ENCODE measurements at regions not wholly inside any gene's neighbourhood (a gene's known extent, or its start where the extent isn't known, plus 50 kb on each side); places are given as distances from the start of the nearest gene placed in this dataset.
"Not testable (repeated sequence)": the region's sequence is repeated elsewhere in the genome, so short reads cannot be mapped to it uniquely, and the experiment has no call there.

DNA sequence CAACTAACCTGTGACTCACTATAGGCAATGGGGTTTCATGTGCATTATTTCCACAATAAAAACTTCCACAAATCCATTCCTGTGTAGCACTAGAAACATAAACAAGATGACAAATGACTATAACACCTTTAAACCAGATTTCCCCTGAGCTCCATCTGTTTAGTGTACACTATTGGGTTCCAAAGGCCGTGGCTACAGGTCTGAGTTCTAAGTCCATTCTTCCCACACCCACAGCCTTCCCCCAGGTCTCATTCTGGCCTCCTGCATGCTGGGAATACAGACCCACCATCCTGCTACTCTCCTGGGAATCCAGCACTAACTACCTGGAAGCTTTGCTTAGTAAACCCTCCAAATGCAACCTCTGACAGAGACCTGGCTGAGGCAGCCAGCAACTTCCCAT lies 460.2 kb downstream of the RPIA start:
- DNase-seq (ENCODE audit: low read depth) = not testable (repeated sequence)

DNA sequence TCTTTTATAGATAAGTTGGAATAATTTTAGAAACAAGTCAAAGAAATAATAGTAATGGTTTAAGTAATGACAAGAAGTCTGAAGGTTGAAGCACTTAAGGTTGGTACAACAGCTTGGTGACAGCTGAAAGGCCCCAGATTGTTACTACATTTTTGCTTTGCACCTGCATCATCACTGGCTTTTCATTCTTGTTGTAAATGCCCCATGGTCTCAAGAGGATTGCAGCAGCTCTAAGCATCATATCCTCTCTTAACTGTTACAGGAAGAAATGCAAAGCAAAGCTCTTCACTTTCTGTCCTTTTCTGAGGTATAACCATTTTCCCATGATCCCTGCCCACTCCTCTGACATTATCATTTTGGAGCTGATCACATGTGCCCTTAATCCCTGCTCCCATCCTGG lies 461.0 kb downstream of the RPIA start:
- DNase-seq (ENCODE audit: low read depth) = not testable (repeated sequence)

DNA sequence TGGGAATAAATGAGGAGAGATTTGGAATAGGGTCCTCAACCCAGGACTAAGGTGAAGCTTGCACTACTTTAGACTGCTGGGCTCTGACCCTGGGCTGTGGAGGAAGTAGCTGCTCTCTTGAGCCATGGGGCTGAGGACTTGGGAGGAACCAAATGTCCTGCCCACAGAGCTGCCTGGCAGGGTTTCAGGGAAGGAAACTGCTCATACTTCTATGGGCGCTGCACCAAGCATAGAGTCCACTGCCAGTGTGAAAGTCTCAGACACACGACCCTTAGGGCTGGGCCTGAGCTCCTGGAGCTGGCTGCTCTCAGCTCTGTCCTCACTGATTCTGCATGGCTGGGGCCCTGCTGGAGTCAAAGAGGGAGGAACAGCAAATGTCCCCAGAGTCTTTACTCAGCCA lies 461.7 kb downstream of the RPIA start:
- DNase-seq (ENCODE audit: low read depth) = not testable (repeated sequence)

GRCh38 chr2:89154247-89154682 lies 462.8 kb downstream of the RPIA start:
- DNase-seq (ENCODE audit: low read depth) = not testable (repeated sequence)

DNA sequence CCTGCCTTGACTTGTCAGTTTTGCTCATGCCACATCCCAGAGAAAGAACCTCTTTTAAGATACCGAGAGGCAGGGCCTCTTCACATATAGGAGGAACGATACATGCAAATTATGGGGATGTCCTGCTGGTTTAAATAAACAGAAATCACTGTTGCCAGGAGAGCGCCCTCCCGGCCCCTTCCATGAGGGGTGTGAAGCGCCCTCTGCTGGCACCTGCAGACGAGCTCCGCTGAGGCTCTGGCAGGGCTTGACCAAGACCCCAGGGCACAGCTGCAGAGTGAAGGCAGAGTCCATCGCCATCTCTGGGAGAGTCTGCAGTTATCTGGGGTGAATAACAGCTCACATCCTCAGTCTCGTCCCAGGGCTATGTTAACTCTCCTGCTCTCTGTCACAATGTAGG lies 468.8 kb downstream of the RPIA start:
- not testable (repeated sequence) for DNase-seq (ENCODE audit: low read depth)

DNA sequence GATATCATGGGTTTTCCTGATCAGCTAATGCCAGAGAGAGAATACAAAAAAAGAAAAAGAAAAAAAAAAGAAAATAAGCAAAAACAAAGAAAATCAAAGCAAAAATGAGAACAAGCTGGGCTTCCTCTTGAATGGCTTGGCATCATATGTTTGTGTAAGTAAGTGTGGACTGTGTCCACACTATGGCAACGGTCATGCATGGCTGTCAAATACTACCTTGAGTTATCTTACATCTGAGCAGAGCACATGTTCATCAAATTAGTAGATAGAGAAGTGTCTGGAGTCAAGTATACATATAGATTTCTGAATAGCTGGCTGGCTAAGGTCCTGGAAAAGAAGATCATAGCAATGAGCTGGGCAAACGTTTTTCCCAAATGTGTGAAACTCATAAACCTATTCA lies 470.2 kb downstream of the RPIA start:
- not testable (repeated sequence) for DNase-seq (ENCODE audit: low read depth)

GRCh38 chr2:89170506-89171173 lies 479.2 kb downstream of the RPIA start:
- DNase-seq (ENCODE audit: low read depth) = not testable (repeated sequence)

DNA sequence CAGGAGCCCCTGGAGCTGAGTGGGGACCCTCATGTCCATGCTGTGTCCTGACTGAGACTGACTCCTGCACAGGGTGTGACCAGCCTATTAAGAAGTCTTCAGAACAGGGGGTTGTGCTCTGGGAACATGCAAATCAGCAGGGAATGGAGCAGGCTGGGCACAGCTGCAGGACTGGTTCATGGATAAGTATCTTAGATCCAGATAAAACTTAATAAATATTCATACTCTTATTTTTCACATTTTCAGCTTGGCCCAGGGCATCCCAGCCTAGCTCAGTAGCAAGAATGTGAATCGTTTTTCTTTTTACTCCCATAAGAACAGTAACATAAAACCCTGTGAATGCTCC lies 479.7 kb downstream of the RPIA start:
- DNase-seq (ENCODE audit: low read depth) = not testable (repeated sequence)

- not testable (repeated sequence) for DNase-seq (ENCODE audit: low read depth)
Measured at GRCh38 chr2:89177004-89177403, 485.5 kb downstream of the RPIA start.

GRCh38 chr2:89182221-89182620 lies 490.7 kb downstream of the RPIA start:
- not testable (repeated sequence) for DNase-seq (ENCODE audit: low read depth)

- not testable (repeated sequence) for DNase-seq (ENCODE audit: low read depth)
Measured at GRCh38 chr2:89184746-89185145, 493.3 kb downstream of the RPIA start.

- not testable (repeated sequence) for DNase-seq (ENCODE audit: low read depth)
Measured at GRCh38 chr2:89195636-89196251, 504.3 kb downstream of the RPIA start.

DNA sequence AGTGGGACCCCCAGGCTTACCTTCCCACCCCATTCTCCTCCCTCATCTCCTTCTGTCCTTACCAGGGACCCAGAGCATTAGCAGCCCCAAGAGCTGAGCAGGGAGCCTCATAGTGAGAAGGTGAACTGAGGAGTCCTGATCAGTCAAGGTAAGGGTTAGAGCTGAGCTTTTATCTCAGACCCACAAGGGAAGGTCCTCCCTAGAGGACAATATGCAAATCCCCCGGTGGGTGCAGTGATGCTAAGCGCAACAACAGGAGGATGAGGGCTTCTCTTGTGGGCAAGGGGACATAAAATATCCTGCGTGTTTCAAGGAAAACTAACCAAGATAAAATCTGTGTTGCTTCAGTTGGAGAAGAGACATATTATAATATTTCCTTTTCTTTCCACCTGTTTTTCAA lies 505.2 kb downstream of the RPIA start:
- DNase-seq (ENCODE audit: low read depth) = not testable (repeated sequence)

DNA sequence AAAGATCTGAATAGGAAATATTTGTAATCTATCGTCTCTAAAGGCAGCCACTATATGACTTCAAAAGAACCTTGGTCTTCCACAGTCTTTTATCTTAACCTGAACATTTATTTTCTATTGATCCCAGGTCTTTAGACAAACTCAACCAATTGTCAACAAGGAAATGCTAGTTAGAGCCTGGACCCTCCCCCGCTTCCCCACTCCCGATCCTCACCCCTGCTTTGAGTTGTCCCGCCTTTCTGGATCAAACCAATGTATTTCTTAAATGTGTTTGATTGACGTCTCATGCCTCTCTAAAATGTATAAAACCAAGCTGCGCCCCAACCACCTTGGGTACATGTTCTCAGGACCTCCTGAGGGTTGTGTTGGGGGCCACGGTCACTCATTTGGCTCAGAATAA lies 506.6 kb downstream of the RPIA start:
- not testable (repeated sequence) for DNase-seq (ENCODE audit: low read depth)

DNA sequence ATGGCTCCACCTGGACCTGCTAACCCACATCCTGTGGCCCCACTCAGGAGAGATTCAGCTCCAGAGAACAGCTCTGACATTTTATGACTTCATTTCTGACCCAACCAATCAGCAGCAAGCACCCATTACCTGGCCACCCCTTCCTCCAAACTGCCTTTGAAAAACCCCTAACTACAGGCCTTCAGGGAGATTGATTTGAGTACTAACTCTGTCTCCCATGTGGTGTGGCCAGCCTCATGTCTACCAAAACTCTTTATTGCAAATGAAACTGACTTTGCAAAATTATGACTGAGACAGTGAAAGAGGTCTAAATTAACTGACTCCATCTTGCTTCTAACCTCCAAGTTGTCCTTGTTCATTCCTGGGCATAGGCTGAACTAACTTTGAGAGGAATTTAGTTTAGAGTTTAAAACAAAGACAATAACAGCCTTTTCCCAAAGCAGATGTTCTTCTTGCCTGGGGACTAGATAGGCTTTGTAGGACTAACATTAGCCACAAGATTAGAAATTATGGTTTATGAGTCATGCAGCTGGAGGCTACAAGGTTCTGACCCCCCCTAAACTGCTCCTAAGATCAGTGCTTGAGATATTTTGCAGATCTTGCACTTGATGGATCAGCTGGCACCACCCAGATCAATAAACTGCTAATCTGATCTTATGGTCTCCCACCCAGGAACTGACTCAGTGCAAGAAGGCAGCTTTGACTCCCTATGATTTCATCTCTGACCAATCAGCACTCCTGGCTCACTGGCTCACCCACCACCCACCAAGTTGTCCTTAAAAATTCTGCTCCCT lies 508.2 kb downstream of the RPIA start:
- DNase-seq (ENCODE audit: low read depth) = not testable (repeated sequence)

DNA sequence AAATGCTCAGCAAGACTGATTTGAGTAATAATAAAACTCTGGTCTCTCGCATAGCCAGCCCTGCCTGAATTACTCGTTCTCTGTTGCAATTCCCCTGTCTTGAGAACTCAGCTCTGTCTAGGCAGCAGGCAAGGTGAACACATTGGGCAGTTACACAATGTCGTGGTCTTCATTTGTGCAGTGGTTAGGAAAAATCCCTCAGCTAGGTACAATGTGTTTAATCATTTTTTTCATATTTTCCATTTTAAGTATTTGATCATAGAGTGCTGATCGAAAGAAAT lies 508.7 kb downstream of the RPIA start:
- DNase-seq (ENCODE audit: low read depth) = not testable (repeated sequence)

GRCh38 chr2:89202518-89202917 lies 511.0 kb downstream of the RPIA start:
- not testable (repeated sequence) for DNase-seq (ENCODE audit: low read depth)

DNA sequence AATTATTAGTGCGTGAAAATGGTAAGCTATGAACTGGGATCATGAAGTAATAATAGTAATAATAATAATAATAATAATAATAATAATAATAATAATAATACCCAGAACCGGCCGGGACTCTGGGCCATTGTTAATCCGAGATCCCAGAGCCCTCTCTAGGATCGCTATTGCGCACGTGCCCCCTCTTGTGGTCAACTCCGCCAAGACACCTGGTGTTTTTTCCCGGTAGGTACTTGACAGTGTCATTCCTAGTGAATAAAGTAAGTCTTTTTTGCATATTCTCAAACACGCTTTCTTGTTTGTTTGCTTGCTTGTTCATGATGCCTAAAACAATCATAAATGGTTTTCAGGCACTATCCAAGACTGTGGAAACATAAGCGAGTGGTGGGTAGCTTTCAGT lies 513.7 kb downstream of the RPIA start:
- not testable (repeated sequence) for DNase-seq (ENCODE audit: low read depth)

- not testable (repeated sequence) for DNase-seq (ENCODE audit: low read depth)
Measured at GRCh38 chr2:89208144-89208932, 516.9 kb downstream of the RPIA start.

- not testable (repeated sequence) for DNase-seq (ENCODE audit: low read depth)
Measured at GRCh38 chr2:89213151-89213550, 521.7 kb downstream of the RPIA start.

DNA sequence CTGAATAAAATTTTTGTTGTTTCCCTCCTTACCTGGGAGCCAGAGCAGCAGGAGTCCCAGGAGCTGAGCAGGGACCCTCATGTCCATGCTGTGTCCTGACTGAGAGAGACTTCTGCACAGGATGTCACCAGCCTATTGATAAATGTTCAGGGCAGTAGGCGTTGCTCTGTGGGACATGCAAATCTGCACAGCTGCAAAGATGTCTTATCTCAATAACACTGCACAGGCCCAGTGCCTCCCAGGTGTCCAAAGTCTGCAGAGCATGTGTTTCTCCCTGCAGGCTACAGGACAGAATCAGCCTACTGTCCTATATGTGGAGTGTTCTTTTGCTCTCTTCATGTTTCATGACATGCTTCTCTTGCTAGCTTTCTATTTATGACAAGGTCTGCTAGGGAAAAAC lies 522.3 kb downstream of the RPIA start:
- DNase-seq (ENCODE audit: low read depth) = not testable (repeated sequence)

- DNase-seq (ENCODE audit: low read depth) = not testable (repeated sequence)
Measured at GRCh38 chr2:89221474-89221873, 530.0 kb downstream of the RPIA start.
